HepG2 (cell line): ENCODE measurements at regions not wholly inside any gene's neighbourhood (a gene's known extent, or its start where the extent isn't known, plus 50 kb on each side); places are given as distances from the start of the nearest gene placed in this dataset.

Source experiments
- ATAC-seq: fragments of 200-7000 bp; cut with Tn5 transposase; 3 replicates; pipeline ENCODE4 v1.9.1; 2020; ENCODE audit warnings: mild to moderate bottlenecking, moderate library complexity
- BruUV-seq: library from RNA; stranded (reverse); fragments of 400-500 nt; replicated peaks from 2 replicates; lab custom pipeline; 2021; lab: Mats Ljungman, UMichigan
- CTCF ChIA-PET: fragments of 300-600 bp; formaldehyde crosslinking; extraction: SDS; loops from one replicate; lab custom pipeline; 2021; ENCODE audit warnings: low total read pairs, inconsistent platforms, low intra/inter-chr PET ratio; lab: Yijun Ruan, JAX
- POLR2A ChIA-PET: fragments of 350-600 bp; sonication (Branson Sonifier 250); formaldehyde crosslinking; loops from one replicate; lab custom pipeline; 2020; ENCODE audit warnings: antibody characterized with exemption, inconsistent platforms; lab: Yijun Ruan, JAX
- DNase-seq: peaks from one replicate; pipeline ENCODE4 v3.0.0-alpha.2; 2015; ENCODE audit warnings: low spot score
- FAIRE-seq: peaks from 3 replicates; lab custom pipeline; 2011; peaks lifted over from hg19 to GRCh38; lab: Jason Lieb, UNC
- H2AFZ ChIP-seq: one replicate; pipeline ENCODE4 v1.6.1; 2011; ENCODE audit warnings: low read length, inconsistent platforms
- H3K27ac ChIP-seq: fragments of 300-600 bp; 3 replicates; pipeline ENCODE4 v1.8.0; 2011; ENCODE audit warnings: mixed run types, mild to moderate bottlenecking, mixed read lengths, low read length, inconsistent platforms; ENCODE audit not compliant: insufficient read depth; ENCODE audit errors: extremely low read length
- H3K27me3 ChIP-seq, 2 experiments: fragments of 200-600 bp in 1 of 2; 2 replicates in 1 of 2; 3 replicates in 1 of 2; pipeline versions ENCODE4 v1.6.0 to v1.8.0; 2011; ENCODE audit warnings: low read length in 2 of 2, mild to moderate bottlenecking in 2 of 2, moderate library complexity in 2 of 2, inconsistent platforms in 1 of 2; ENCODE audit not compliant: insufficient read depth in 2 of 2, control insufficient read depth in 1 of 2
- H3K36me3 ChIP-seq, 2 experiments: fragments of 200-600 bp in 1 of 2; replicated peaks in 1 of 2; 2 replicates in 1 of 2; 3 replicates in 1 of 2; pipeline versions ENCODE4 v1.5.1 to v1.8.0; 2011; ENCODE audit warnings: low read length in 2 of 2, inconsistent platforms in 1 of 2; ENCODE audit not compliant: insufficient read depth in 2 of 2, control insufficient read depth in 1 of 2
- H3K4me1 ChIP-seq: 2 replicates; pipeline ENCODE4 v1.5.1; 2012; ENCODE audit warnings: low read length, inconsistent platforms; ENCODE audit not compliant: insufficient read depth
- H3K4me2 ChIP-seq: 2 replicates; pipeline ENCODE4 v1.6.0; 2011; ENCODE audit warnings: low read depth, low read length, inconsistent platforms
- H3K4me3 ChIP-seq, 3 experiments: fragments of 200-600 bp in 1 of 3; sonication (generic), shearing (Covaris generic) in 1 of 3; replicated peaks in 1 of 3; 2 replicates each; pipeline ENCODE4 v1.5.1; 2011 to 2016; ENCODE audit warnings: low read length in 3 of 3, inconsistent platforms in 2 of 3, low read depth in 2 of 3, mild to moderate bottlenecking in 2 of 3, control low read depth in 1 of 3, mixed read lengths in 1 of 3; ENCODE audit not compliant: insufficient read depth in 1 of 3
- H3K79me2 ChIP-seq: one replicate; pipeline ENCODE4 v1.6.1; 2011; ENCODE audit warnings: low read length, inconsistent platforms; ENCODE audit not compliant: insufficient read depth
- H3K9ac ChIP-seq: 2 replicates; pipeline ENCODE4 v1.6.0; 2011; ENCODE audit warnings: mild to moderate bottlenecking, low read depth, low read length, inconsistent platforms; ENCODE audit not compliant: insufficient read depth
- H3K9me3 ChIP-seq: 2 replicates; pipeline ENCODE4 v1.5.1; 2012; ENCODE audit warnings: mild to moderate bottlenecking, low read length
- H4K20me1 ChIP-seq: 2 replicates; pipeline ENCODE4 v1.6.0; 2011; ENCODE audit warnings: inconsistent platforms, mild to moderate bottlenecking, low read length, moderate library complexity; ENCODE audit not compliant: insufficient read depth
- BRCA1 ChIP-seq: sonication (generic); formaldehyde crosslinking; IDR thresholded peaks from 2 replicates; pipeline ENCODE4 v1.4.0; 2020; ENCODE audit warnings: missing genetic modification reagents
- DZIP1 ChIP-seq: sonication (generic); formaldehyde crosslinking; IDR thresholded peaks from 2 replicates; pipeline ENCODE4 v1.5.0; 2020; ENCODE audit warnings: mild to moderate bottlenecking, missing genetic modification reagents
- NCOA1 ChIP-seq: sonication (generic); formaldehyde crosslinking; IDR thresholded peaks from 2 replicates; pipeline ENCODE4 v1.9.0; 2021; ENCODE audit warnings: missing genetic modification reagents
- PATZ1 ChIP-seq: sonication (generic); formaldehyde crosslinking; IDR thresholded peaks from 2 replicates; pipeline ENCODE4 v1.4.0; 2020; ENCODE audit warnings: missing genetic modification reagents
- RELA ChIP-seq: sonication (generic); formaldehyde crosslinking; IDR thresholded peaks from 2 replicates; pipeline ENCODE4 v1.4.0; 2020; ENCODE audit warnings: missing genetic modification reagents
- REST ChIP-seq, 2 experiments: IDR thresholded peaks; 2 replicates each; pipeline ENCODE4 v1.6.1; 2011 to 2012; ENCODE audit warnings: low read length in 2 of 2, borderline replicate concordance in 1 of 2, low read depth in 1 of 2, mild to moderate bottlenecking in 1 of 2, moderate library complexity in 1 of 2
- ZNF276 ChIP-seq: sonication (generic); formaldehyde crosslinking; IDR thresholded peaks from 2 replicates; pipeline ENCODE4 v1.4.0; 2020; ENCODE audit warnings: mild to moderate bottlenecking, low read depth, missing genetic modification reagents
- ZNF337 ChIP-seq: sonication (generic); formaldehyde crosslinking; IDR thresholded peaks from 2 replicates; pipeline ENCODE4 v1.5.1; 2020; ENCODE audit warnings: missing genetic modification reagents, low read depth, mild to moderate bottlenecking, borderline replicate concordance
- ZNF747 ChIP-seq: sonication (generic); formaldehyde crosslinking; IDR thresholded peaks from 2 replicates; pipeline ENCODE4 v1.8.1; 2023; ENCODE audit warnings: missing genetic modification reagents, mild to moderate bottlenecking, borderline replicate concordance
- ZNF772 ChIP-seq: sonication (generic); formaldehyde crosslinking; IDR thresholded peaks from 2 replicates; pipeline ENCODE4 v1.5.0; 2020; ENCODE audit warnings: mild to moderate bottlenecking, missing genetic modification reagents
- WGBS: methylation state at CpG from one replicate; pipeline ENCODE4 v1.1.6; 2017; ENCODE audit warnings: low lambda C conversion rate; 5-methylcytosine and 5-hydroxymethylcytosine counted together
- in situ Hi-C: cut with HindIII; loops from 2 replicates; pipeline ENCODE4 v1.10.0; 2017; ENCODE audit warnings: low pct_unique_long_range_greater_than_20kb; ENCODE audit not compliant: extremely low pct_ligation_motif_present
- intact Hi-C: fragments of 100-400 bp; cut with micrococcal nuclease; formaldehyde crosslinking; loops from one replicate; pipeline ENCODE4 v1.10.0; 2022; ENCODE audit not compliant: unreplicated experiment

GRCh38 chr12:125324861-125325490, 259.7 kb downstream of the AACS start:
- POLR2A ChIA-PET: no interaction called here
- intact Hi-C loops (no loop called here), in situ Hi-C loops (no loop called here)
- H3K27me3 ChIP-seq: peaks cover 2 to 26% of the 10 kb centered on the region in 2 experiments; a peak in 4 of 5 replicates
- no peaks in the 10 kb centered on the region for H3K4me1 ChIP-seq
- TF ChIP-seq REST (IDR thresholded peaks at IDR 0.05; ENCODE audit: borderline replicate concordance in 1 of 2, low read depth in 1 of 2, low read length in 2 of 2) (no peak), PATZ1 (no peak), ZNF337 (CRISPR knock-in tag) (no peak), ZNF747 (CRISPR knock-in tag) (no peak), BRCA1 (CRISPR knock-in tag) (no peak), RELA (CRISPR knock-in tag) (no peak), ZNF276 (CRISPR knock-in tag) (no peak), DZIP1 (CRISPR knock-in tag) (no peak), NCOA1 (CRISPR knock-in tag) (no peak), ZNF772 (CRISPR knock-in tag) (no peak)
- H2AFZ ChIP-seq: no peak overlapping the region
- H4K20me1 ChIP-seq: no peaks in the 10 kb centered on the region
- no TSS peak for BruUV-seq
- no peak for FAIRE-seq
- no peak overlapping the region for H3K4me2 ChIP-seq
- no peak overlapping the region for H3K9ac ChIP-seq
- H3K79me2 ChIP-seq: no peaks in the 10 kb centered on the region
- H3K4me3 ChIP-seq: no peak overlapping the region
- CTCF ChIA-PET: no interaction called here
- no peaks in the 10 kb centered on the region for H3K36me3 ChIP-seq
- DNase-seq: no peak
- ATAC-seq: no peak
- no peak overlapping the region for H3K27ac ChIP-seq
- 15% methylated on average over 8 of the region's 9 CpGs for WGBS
- H3K9me3 ChIP-seq: no peaks in the 10 kb centered on the region
